Kidney (tissue), 13 donors: ENCODE measurements at regions not wholly inside any gene's neighbourhood (a gene's known extent, or its start where the extent isn't known, plus 50 kb on each side); places are given as distances from the start of the nearest gene placed in this dataset.

ENCODE experiments used
- DNase-seq, 5 donors: peaks; one replicate each; pipeline ENCODE4 v3.0.0-alpha.2; 2013 to 2020
- FAIRE-seq: peaks from 2 replicates; lab custom pipeline; 2012; peaks lifted over from hg19 to GRCh38; lab: Jason Lieb, UNC
- H3K27ac ChIP-seq, 2 donors: one replicate each; pipeline ENCODE4 v1.7.0; 2013; ENCODE audit warnings: low read depth in 2 of 2, low read length in 2 of 2, inconsistent platforms in 1 of 2
- H3K27me3 ChIP-seq: one replicate; pipeline ENCODE4 v1.7.1; 2013; ENCODE audit warnings: low read length, inconsistent platforms; ENCODE audit not compliant: control insufficient read depth, insufficient read depth
- H3K36me3 ChIP-seq, 3 donors: one replicate each; pipeline versions ENCODE4 v1.7.0 to v1.7.1; 2013; ENCODE audit warnings: low read length in 3 of 3, control low read depth in 1 of 3, inconsistent platforms in 1 of 3; ENCODE audit not compliant: insufficient read depth in 3 of 3, control insufficient read depth in 2 of 3
- H3K4me1 ChIP-seq, 3 donors: one replicate each; pipeline versions ENCODE4 v1.7.0 to v1.7.1; 2013; ENCODE audit warnings: low read length in 3 of 3, inconsistent platforms in 1 of 3, low read depth in 1 of 3; ENCODE audit not compliant: control insufficient read depth in 2 of 3, insufficient read depth in 2 of 3
- H3K4me3 ChIP-seq, 3 donors: one replicate each; pipeline versions ENCODE4 v1.7.0 to v1.8.1; 2013; ENCODE audit warnings: low read length in 3 of 3, control low read depth in 1 of 3, inconsistent platforms in 1 of 3
- H3K9ac ChIP-seq, 3 donors: one replicate each; pipeline versions ENCODE4 v1.7.0 to v1.7.1; 2013; ENCODE audit warnings: low read length in 3 of 3, control low read depth in 1 of 3, inconsistent platforms in 1 of 3
- H3K9me3 ChIP-seq, 3 donors: one replicate each; pipeline versions ENCODE4 v1.7.0 to v1.7.1; 2013; ENCODE audit warnings: low read length in 3 of 3, control low read depth in 1 of 3, inconsistent platforms in 1 of 3; ENCODE audit not compliant: control insufficient read depth in 2 of 3, insufficient read depth in 1 of 3
- intact Hi-C: fragments of 100-400 bp; cut with DNase I; formaldehyde crosslinking; loops from one replicate; pipeline ENCODE4 v1.11.1; 2022
- TF ChIP-seq, protein P1 (sequence below): IDR thresholded peaks from 3 replicates; pipeline ENCODE4 v1.5.1; 2012; ENCODE audit warnings: mild to moderate bottlenecking, moderate library complexity, borderline replicate concordance; ENCODE audit not compliant: insufficient read depth; ENCODE audit errors: extremely low read depth
- donor health status: control.
- donor health status: control.
- donor health status: control.
- donor health status: control.
- donor health status: control.
- donor health status: DM: yes; HTN: yes; CAD: no.
- donor health status: Normal renal cell carcinoma (clear cell type).

- no peak for FAIRE-seq
- Histone ChIP-seq H3K4me3 (no peak overlapping the region), H3K9ac (no peak overlapping the region), H3K27me3 (no peaks in the 10 kb centered on the region), H3K36me3 (no peaks in the 10 kb centered on the region), H3K27ac (no peak overlapping the region), H3K4me1 (no peaks in the 10 kb centered on the region), H3K9me3 (no peaks in the 10 kb centered on the region)
- no peak for DNase-seq
- TF ChIP-seq, protein P1, sequence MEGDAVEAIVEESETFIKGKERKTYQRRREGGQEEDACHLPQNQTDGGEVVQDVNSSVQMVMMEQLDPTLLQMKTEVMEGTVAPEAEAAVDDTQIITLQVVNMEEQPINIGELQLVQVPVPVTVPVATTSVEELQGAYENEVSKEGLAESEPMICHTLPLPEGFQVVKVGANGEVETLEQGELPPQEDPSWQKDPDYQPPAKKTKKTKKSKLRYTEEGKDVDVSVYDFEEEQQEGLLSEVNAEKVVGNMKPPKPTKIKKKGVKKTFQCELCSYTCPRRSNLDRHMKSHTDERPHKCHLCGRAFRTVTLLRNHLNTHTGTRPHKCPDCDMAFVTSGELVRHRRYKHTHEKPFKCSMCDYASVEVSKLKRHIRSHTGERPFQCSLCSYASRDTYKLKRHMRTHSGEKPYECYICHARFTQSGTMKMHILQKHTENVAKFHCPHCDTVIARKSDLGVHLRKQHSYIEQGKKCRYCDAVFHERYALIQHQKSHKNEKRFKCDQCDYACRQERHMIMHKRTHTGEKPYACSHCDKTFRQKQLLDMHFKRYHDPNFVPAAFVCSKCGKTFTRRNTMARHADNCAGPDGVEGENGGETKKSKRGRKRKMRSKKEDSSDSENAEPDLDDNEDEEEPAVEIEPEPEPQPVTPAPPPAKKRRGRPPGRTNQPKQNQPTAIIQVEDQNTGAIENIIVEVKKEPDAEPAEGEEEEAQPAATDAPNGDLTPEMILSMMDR, result no peak
- intact Hi-C loops, result no loop called here
Measured at GRCh38 chr2:8193686-8194615, 487.9 kb upstream of the ID2 start.

- no peaks in the 10 kb centered on the region for H3K36me3 ChIP-seq
- FAIRE-seq, result no peak
- H3K4me1 ChIP-seq, result no peaks in the 10 kb centered on the region
- intact Hi-C loops, result no loop called here
- TF ChIP-seq, protein P1, result no peak
- no peak overlapping the region for H3K27ac ChIP-seq
- H3K27me3 ChIP-seq, result no peaks in the 10 kb centered on the region
- H3K4me3 ChIP-seq, result no peak overlapping the region
- DNase-seq, result no peak
- no peaks in the 10 kb centered on the region for H3K9me3 ChIP-seq
- H3K9ac ChIP-seq, result no peak overlapping the region
Measured at GRCh38 chr2:8195784-8196183, 486.1 kb upstream of the ID2 start.

DNA sequence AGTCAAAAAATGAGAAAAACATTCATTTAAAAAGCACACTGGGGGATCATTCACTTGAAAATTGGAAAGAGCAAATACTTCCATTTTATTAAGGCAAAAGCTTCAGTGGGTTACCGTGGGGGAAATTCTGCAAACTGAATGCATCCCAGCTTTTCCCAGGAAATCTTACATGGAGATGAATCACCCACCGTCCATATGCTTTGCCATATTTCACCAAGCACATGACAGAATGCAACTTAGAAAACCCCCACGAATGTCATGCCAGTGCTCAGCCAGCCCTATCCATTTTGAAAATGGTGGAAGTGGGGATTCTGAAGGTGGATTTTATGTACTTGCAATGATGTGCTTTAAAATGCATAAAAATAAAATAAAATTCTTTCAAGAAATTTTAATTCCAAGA, 485.5 kb upstream of the ID2 start:
- Histone ChIP-seq H3K9ac (no peak overlapping the region), H3K27ac (no peak overlapping the region), H3K4me1 (no peaks in the 10 kb centered on the region), H3K27me3 (no peaks in the 10 kb centered on the region), H3K36me3 (no peaks in the 10 kb centered on the region), H3K4me3 (no peak overlapping the region), H3K9me3 (no peaks in the 10 kb centered on the region)
- FAIRE-seq (no peak), DNase-seq (no peak)
- intact Hi-C loops, result no loop called here
- TF ChIP-seq, protein P1, result no peak

GRCh38 chr2:8197101-8197500, 484.8 kb upstream of the ID2 start:
- H3K4me1 ChIP-seq, result no peaks in the 10 kb centered on the region
- no peak overlapping the region for H3K9ac ChIP-seq
- no peak for FAIRE-seq
- no peak overlapping the region for H3K4me3 ChIP-seq
- no peaks in the 10 kb centered on the region for H3K9me3 ChIP-seq
- TF ChIP-seq, protein P1, result no peak
- intact Hi-C loops, result no loop called here
- H3K36me3 ChIP-seq, result no peaks in the 10 kb centered on the region
- H3K27me3 ChIP-seq, result no peaks in the 10 kb centered on the region
- H3K27ac ChIP-seq, result no peak overlapping the region
- no peak for DNase-seq
